ENCODE measurements at regions not wholly inside any gene's neighbourhood (a gene's known extent, or its start where the extent isn't known, plus 50 kb on each side); places are given as distances from the start of the nearest gene placed in this dataset.

GRCh38 chr18:39347701-39348100, 1782.1 kb upstream of the CELF4 start:
- Histone ChIP-seq H3K27me3 (ENCODE audit: control insufficient read depth, insufficient read depth, low read length) (no peaks in the 10 kb centered on the region), H3K4me3 (ENCODE audit: low read depth, low read length) (no peak overlapping the region), H3K36me3 (ENCODE audit: control insufficient read depth, insufficient read depth, low read length) (no peaks in the 10 kb centered on the region)
- no peak for TF ChIP-seq CTCF (IDR thresholded peaks at IDR 0.05; ENCODE audit: insufficient read depth, low read length, severe bottlenecking)
- no peak for DNase-seq (ENCODE audit: low read depth)
- no peak for FAIRE-seq

GRCh38 chr18:39346916-39347315, 1781.3 kb upstream of the CELF4 start:
- FAIRE-seq, result no peak
- no peak overlapping the region for H3K4me3 ChIP-seq (ENCODE audit: low read depth, low read length)
- H3K36me3 ChIP-seq (ENCODE audit: control insufficient read depth, insufficient read depth, low read length), result no peaks in the 10 kb centered on the region
- no peaks in the 10 kb centered on the region for H3K27me3 ChIP-seq (ENCODE audit: control insufficient read depth, insufficient read depth, low read length)
- no peak for TF ChIP-seq CTCF (IDR thresholded peaks at IDR 0.05; ENCODE audit: insufficient read depth, low read length, severe bottlenecking)
- no peak for DNase-seq (ENCODE audit: low read depth)

GRCh38 chr18:39345321-39345720, 1779.7 kb upstream of the CELF4 start:
- Histone ChIP-seq H3K36me3 (ENCODE audit: control insufficient read depth, insufficient read depth, low read length) (no peaks in the 10 kb centered on the region), H3K4me3 (ENCODE audit: low read depth, low read length) (no peak overlapping the region), H3K27me3 (ENCODE audit: control insufficient read depth, insufficient read depth, low read length) (no peaks in the 10 kb centered on the region)
- DNase-seq (ENCODE audit: low read depth) (no peak), FAIRE-seq (no peak)
- no peak for TF ChIP-seq CTCF (IDR thresholded peaks at IDR 0.05; ENCODE audit: insufficient read depth, low read length, severe bottlenecking)

- FAIRE-seq, result no peak
These were observed 1778.9 kb upstream of the CELF4 start for GRCh38 chr18:39344487-39344886.

GRCh38 chr18:39341129-39341528, 1775.5 kb upstream of the CELF4 start:
- FAIRE-seq (no peak), DNase-seq (ENCODE audit: low read depth) (no peak)
- Histone ChIP-seq H3K27me3 (ENCODE audit: control insufficient read depth, insufficient read depth, low read length) (no peaks in the 10 kb centered on the region), H3K36me3 (ENCODE audit: control insufficient read depth, insufficient read depth, low read length) (no peaks in the 10 kb centered on the region), H3K4me3 (ENCODE audit: low read depth, low read length) (no peak overlapping the region)
- TF ChIP-seq CTCF (IDR thresholded peaks at IDR 0.05; ENCODE audit: insufficient read depth, low read length, severe bottlenecking), result no peak

More at GRCh38 chr18:39344487-39344886, 1778.9 kb upstream of the CELF4 start:
- H3K27me3 ChIP-seq (ENCODE audit: control insufficient read depth, insufficient read depth, low read length), result no peaks in the 10 kb centered on the region
- no peak for TF ChIP-seq CTCF (IDR thresholded peaks at IDR 0.05; ENCODE audit: insufficient read depth, low read length, severe bottlenecking)
- no peak overlapping the region for H3K4me3 ChIP-seq (ENCODE audit: low read depth, low read length)
- no peaks in the 10 kb centered on the region for H3K36me3 ChIP-seq (ENCODE audit: control insufficient read depth, insufficient read depth, low read length)
- DNase-seq (ENCODE audit: low read depth), result no peak

- no peaks in the 10 kb centered on the region for H3K36me3 ChIP-seq (ENCODE audit: control insufficient read depth, insufficient read depth, low read length)
- FAIRE-seq (no peak), DNase-seq (ENCODE audit: low read depth) (no peak)
- H3K27me3 ChIP-seq (ENCODE audit: control insufficient read depth, insufficient read depth, low read length), result no peaks in the 10 kb centered on the region
- H3K4me3 ChIP-seq (ENCODE audit: low read depth, low read length), result no peak overlapping the region
- no peak for TF ChIP-seq CTCF (IDR thresholded peaks at IDR 0.05; ENCODE audit: insufficient read depth, low read length, severe bottlenecking)
These were observed 1774.8 kb upstream of the CELF4 start for GRCh38 chr18:39340418-39340817.

Measured in bronchial epithelial cell (primary cell).